Activated CD8-positive, alpha-beta T cell treated with anti-CD3 and anti-CD28 coated beads, Interleukin-2, amount 10 ng/mL, durations not matched to agents 7 days and 5 days (primary cell): ENCODE measurements at regions not wholly inside any gene's neighbourhood (a gene's known extent, or its start where the extent isn't known, plus 50 kb on each side); places are given as distances from the start of the nearest gene placed in this dataset.

Experiments
- ATAC-seq: fragments of 150-1000 bp; cut with Tn5 transposase; one replicate; pipeline ENCODE4 v1.10.0; 2021; ENCODE audit warnings: moderate library complexity
- CTCF ChIA-PET: fragments of 350-600 bp; sonication (Branson Sonifier 250); formaldehyde crosslinking; loops from one replicate; lab custom pipeline; 2021; ENCODE audit warnings: antibody characterized with exemption; lab: Charles Lee
- POLR2A ChIA-PET: fragments of 350-600 bp; sonication (Branson Sonifier 250); formaldehyde crosslinking; loops from one replicate; lab custom pipeline; 2021; ENCODE audit warnings: antibody characterized with exemption; lab: Charles Lee
- DNase-seq: peaks from one replicate; pipeline ENCODE4 v3.0.0-alpha.2; 2020
- H3K27ac Mint-ChIP-seq: one replicate; pipeline ENCODE4 v1.8.0; 2021; ENCODE audit warnings: mild to moderate bottlenecking, mixed read lengths
- H3K27me3 Mint-ChIP-seq: one replicate; pipeline ENCODE4 v1.8.0; 2021; ENCODE audit warnings: low read depth, mixed read lengths
- H3K36me3 Mint-ChIP-seq: one replicate; pipeline ENCODE4 v1.8.0; 2021; ENCODE audit warnings: low read depth, mixed read lengths
- H3K4me1 Mint-ChIP-seq: one replicate; pipeline ENCODE4 v1.8.0; 2021; ENCODE audit warnings: low read depth, mixed read lengths
- H3K4me3 Mint-ChIP-seq: one replicate; pipeline ENCODE4 v1.8.0; 2021; ENCODE audit warnings: mild to moderate bottlenecking, mixed read lengths
- H3K9me3 Mint-ChIP-seq: one replicate; pipeline ENCODE4 v1.8.0; 2022; ENCODE audit warnings: mixed read lengths; ENCODE audit not compliant: insufficient read depth

DNA sequence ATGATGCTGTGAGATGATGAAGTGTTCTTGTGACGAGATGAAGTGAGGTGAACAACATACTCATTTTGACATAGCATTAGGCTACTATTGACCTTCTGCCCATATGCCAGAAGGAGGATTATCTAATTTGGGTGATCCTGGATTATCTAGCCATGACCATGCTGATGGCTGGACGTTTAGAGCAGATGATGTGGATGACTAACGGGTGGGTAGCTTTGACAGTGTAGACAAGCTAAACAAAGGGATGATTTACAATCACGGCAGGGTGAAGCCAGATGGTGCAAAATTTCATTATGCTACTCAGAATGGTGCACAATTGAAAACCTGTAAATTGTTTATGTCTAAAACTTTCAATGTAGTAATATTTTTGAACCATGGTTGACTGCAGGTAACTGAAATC lies 2403.4 kb upstream of the ACO1 start:
- ATAC-seq: no peak
- H3K27ac Mint-ChIP-seq: no peak overlapping the region
- no peak overlapping the region for H3K4me3 Mint-ChIP-seq
- DNase-seq: no peak
- ChIA-PET CTCF (no interaction called here), POLR2A (no interaction called here)
- H3K9me3 Mint-ChIP-seq: no peaks in the 10 kb centered on the region
- no peaks in the 10 kb centered on the region for H3K36me3 Mint-ChIP-seq
- H3K4me1 Mint-ChIP-seq: no peaks in the 10 kb centered on the region
- no peaks in the 10 kb centered on the region for H3K27me3 Mint-ChIP-seq

DNA sequence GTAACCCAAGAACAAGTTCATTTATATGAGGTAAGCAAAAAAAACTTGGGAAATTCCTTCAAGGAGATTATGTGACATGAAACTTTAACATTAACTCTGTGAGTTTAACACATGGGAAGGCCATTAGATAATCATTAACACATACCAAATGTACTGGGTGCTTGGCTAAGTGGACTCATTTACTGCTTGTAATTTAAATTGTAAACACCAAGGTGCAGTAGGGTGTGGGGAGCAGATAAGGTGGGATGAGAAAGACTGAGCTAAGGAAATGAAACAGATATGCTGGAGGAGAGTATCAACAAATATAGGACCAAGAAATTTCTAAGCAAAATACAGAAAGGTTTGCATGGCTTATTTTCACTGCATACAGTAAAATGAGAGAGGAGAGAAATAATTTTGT lies 2384.8 kb upstream of the ACO1 start:
- Mint-ChIP-seq H3K9me3 (no peaks in the 10 kb centered on the region), H3K4me3 (no peak overlapping the region), H3K36me3 (no peaks in the 10 kb centered on the region), H3K27me3 (no peaks in the 10 kb centered on the region), H3K27ac (no peak overlapping the region), H3K4me1 (no peaks in the 10 kb centered on the region)
- CTCF ChIA-PET: no interaction called here
- DNase-seq: no peak
- ATAC-seq: no peak
- POLR2A ChIA-PET: no interaction called here

DNA sequence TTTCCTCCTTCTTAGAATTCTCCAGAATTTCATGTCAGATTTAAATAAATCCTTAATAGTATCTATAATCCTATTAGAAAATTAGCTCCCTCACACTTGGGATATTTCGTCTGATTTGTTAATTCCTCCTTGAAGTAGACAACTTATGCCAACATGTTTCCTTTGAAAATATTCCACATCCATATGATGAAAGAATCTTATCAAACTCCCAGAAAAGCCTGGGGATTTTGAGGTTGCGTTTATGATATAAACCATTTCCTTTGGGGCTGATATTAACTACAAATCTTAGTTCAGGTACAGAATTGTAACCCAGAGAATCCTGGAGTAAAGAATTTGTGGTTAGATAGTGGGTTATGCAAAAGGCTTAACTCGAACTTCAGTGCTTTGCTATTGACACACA lies 2373.8 kb upstream of the ACO1 start:
- H3K36me3 Mint-ChIP-seq: no peaks in the 10 kb centered on the region
- CTCF ChIA-PET: no interaction called here
- H3K4me1 Mint-ChIP-seq: no peaks in the 10 kb centered on the region
- H3K27me3 Mint-ChIP-seq: no peaks in the 10 kb centered on the region
- DNase-seq (no peak), ATAC-seq (no peak)
- H3K4me3 Mint-ChIP-seq: no peak overlapping the region
- no peak overlapping the region for H3K27ac Mint-ChIP-seq
- POLR2A ChIA-PET: no interaction called here
- peaks cover 5% of the 10 kb centered on the region for H3K9me3 Mint-ChIP-seq

DNA sequence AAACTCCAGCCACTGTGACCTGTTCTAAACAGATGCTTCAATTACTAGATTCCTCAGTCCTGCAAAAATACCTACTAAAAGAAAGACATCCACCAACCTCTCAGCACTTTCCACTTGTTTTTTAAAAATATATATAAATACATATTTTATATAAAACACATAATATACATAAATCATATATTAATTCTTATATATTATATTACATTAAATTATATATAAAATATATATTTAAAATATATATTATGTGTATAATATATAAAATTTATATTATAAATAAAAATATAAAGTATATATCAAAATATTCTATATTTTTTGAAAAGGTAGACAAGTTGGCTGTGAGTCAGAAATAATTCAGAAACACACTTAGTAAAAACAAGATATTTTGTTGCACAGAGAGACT lies 2371.8 kb upstream of the ACO1 start:
- DNase-seq: no peak
- no peaks in the 10 kb centered on the region for H3K36me3 Mint-ChIP-seq
- no peak overlapping the region for H3K27ac Mint-ChIP-seq
- no peaks in the 10 kb centered on the region for H3K27me3 Mint-ChIP-seq
- peaks cover 5% of the 10 kb centered on the region for H3K9me3 Mint-ChIP-seq
- no peak overlapping the region for H3K4me3 Mint-ChIP-seq
- ChIA-PET CTCF (no interaction called here), POLR2A (no interaction called here)
- H3K4me1 Mint-ChIP-seq: no peaks in the 10 kb centered on the region
- ATAC-seq: no peak

DNA sequence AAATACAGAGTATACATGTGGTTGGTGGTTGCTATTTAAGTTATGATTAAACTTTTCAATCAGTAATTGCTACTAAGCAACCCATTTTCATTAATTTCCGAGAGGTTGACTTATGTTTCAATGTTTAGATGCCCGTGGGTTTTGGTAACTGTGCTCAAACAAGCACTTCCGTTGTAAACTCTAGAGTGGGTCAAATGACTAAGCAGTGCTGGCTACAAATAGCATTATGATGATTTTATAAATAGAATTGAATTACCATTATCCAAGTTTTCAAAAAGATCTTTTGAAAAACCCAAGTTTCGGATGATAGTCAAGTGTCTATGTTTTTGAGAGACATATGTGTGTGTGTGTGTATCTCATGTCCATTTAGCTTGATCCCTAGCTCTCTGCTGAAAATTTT lies 2369.4 kb upstream of the ACO1 start:
- POLR2A ChIA-PET: no interaction called here
- no peak for DNase-seq
- no peak for ATAC-seq
- CTCF ChIA-PET: no interaction called here
- Mint-ChIP-seq H3K27ac (no peak overlapping the region), H3K4me3 (no peak overlapping the region), H3K4me1 (no peaks in the 10 kb centered on the region), H3K36me3 (no peaks in the 10 kb centered on the region), H3K27me3 (no peaks in the 10 kb centered on the region), H3K9me3 (peaks cover 5% of the 10 kb centered on the region)

DNA sequence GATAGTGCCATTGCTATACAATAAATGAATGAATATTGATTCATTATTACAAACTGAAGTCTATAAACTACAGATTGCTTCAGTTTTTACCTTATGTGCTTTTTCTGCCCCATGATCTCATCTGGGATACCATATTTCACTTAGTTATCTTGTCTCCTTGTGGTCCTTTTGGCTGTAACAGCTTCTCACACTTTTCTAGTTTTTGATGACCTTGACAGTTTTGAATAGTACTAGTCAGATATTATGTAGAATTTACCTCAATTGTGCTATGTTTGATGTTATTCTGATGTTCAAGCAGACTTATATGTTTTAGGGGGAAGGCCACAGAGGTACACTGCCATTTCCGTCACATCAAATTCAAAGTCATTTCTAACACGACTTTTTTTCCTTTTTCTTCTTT lies 2364.3 kb upstream of the ACO1 start:
- no peak overlapping the region for H3K4me3 Mint-ChIP-seq
- no peaks in the 10 kb centered on the region for H3K27me3 Mint-ChIP-seq
- DNase-seq (no peak), ATAC-seq (no peak)
- POLR2A ChIA-PET: no interaction called here
- H3K9me3 Mint-ChIP-seq: no peaks in the 10 kb centered on the region
- H3K4me1 Mint-ChIP-seq: no peaks in the 10 kb centered on the region
- no peaks in the 10 kb centered on the region for H3K36me3 Mint-ChIP-seq
- H3K27ac Mint-ChIP-seq: no peak overlapping the region
- CTCF ChIA-PET: no interaction called here

DNA sequence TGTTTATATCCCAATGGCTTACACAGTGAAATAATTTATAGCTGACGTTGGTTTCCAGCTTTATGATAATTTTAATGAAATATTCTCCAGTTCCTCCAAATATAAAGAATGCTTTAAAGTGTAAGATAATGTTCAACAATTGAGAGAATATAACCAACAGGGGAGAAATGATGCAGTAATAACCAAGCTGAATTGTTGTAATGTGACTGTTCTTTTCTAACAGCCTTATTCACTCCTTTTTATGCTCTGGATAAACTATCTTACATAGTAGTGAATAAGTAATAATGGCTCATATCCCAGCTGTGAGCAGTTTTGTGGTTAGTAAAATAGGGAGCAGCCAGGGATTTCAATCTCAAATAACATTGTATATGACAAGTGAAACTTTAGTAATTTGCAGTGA lies 2348.7 kb upstream of the ACO1 start:
- ChIA-PET CTCF (no interaction called here), POLR2A (no interaction called here)
- no peaks in the 10 kb centered on the region for H3K36me3 Mint-ChIP-seq
- H3K9me3 Mint-ChIP-seq: no peaks in the 10 kb centered on the region
- no peaks in the 10 kb centered on the region for H3K27me3 Mint-ChIP-seq
- ATAC-seq (no peak), DNase-seq (no peak)
- no peak overlapping the region for H3K4me3 Mint-ChIP-seq
- no peaks in the 10 kb centered on the region for H3K4me1 Mint-ChIP-seq
- no peak overlapping the region for H3K27ac Mint-ChIP-seq

DNA sequence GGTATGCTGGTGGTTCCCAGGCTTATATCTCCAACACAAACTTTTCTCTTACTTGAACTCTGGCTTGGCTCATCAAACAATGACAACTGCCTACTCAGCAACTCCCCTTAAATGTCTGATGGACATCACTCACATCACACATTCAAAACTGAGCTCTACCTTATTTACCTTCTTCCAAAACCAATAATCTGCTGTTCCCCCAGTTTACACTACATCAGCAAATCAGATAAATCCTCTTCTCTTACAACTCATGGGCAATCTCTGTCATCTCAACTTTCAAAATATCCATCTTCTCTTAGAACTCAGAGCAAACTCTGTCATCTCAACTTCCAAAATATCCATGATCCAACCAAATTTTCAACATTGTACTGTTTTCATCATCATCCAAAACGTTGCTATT lies 2347.9 kb upstream of the ACO1 start:
- no peak for ATAC-seq
- Mint-ChIP-seq H3K27me3 (no peaks in the 10 kb centered on the region), H3K27ac (no peak overlapping the region), H3K36me3 (no peaks in the 10 kb centered on the region), H3K4me3 (no peak overlapping the region), H3K9me3 (no peaks in the 10 kb centered on the region), H3K4me1 (no peaks in the 10 kb centered on the region)
- CTCF ChIA-PET: no interaction called here
- DNase-seq: no peak
- POLR2A ChIA-PET: no interaction called here

DNA sequence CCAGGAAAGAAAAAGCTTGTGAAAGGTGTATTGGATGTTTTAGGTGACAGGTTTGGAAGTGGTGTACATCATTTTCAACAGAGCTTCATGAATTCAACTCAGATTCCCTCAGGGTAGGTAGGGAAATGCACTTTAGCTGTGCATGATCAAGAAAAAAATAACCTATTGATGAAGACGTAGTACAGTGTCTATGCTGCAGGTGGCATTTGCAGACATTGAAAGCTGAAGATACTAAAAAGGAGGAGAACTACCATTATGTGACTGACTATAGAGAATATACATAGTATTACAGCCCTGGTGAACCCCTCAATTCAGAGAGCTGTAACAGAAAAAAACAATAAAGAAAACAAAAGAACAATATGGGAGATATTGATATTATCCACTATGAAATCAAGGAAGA lies 2344.7 kb upstream of the ACO1 start:
- Mint-ChIP-seq H3K4me3 (no peak overlapping the region), H3K27me3 (no peaks in the 10 kb centered on the region), H3K27ac (no peak overlapping the region), H3K4me1 (no peaks in the 10 kb centered on the region), H3K36me3 (no peaks in the 10 kb centered on the region), H3K9me3 (no peaks in the 10 kb centered on the region)
- ATAC-seq (no peak), DNase-seq (no peak)
- CTCF ChIA-PET: no interaction called here
- POLR2A ChIA-PET: no interaction called here

DNA sequence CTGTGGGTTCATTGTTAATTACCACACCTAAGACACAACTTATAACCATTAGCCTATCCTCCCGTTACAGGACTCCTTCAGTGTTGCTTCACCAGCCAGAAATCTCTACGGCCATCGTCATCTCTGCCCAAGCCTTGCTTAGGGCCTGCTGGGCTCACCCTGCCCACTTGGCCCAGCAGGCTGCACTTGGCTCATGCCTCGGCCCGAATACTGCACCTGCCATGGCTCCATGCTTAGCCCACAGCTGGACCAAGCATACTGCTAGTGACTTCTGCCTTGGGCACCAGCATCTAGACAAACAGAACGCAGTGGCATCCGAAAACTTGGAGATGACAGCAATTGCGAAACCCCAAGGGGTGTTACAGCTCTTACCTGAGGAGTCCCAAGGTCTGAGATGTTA lies 2336.0 kb upstream of the ACO1 start:
- no peaks in the 10 kb centered on the region for H3K36me3 Mint-ChIP-seq
- ChIA-PET CTCF (no interaction called here), POLR2A (no interaction called here)
- ATAC-seq (no peak), DNase-seq (no peak)
- H3K27ac Mint-ChIP-seq: no peak overlapping the region
- no peaks in the 10 kb centered on the region for H3K9me3 Mint-ChIP-seq
- no peaks in the 10 kb centered on the region for H3K27me3 Mint-ChIP-seq
- H3K4me3 Mint-ChIP-seq: no peak overlapping the region
- H3K4me1 Mint-ChIP-seq: no peaks in the 10 kb centered on the region

DNA sequence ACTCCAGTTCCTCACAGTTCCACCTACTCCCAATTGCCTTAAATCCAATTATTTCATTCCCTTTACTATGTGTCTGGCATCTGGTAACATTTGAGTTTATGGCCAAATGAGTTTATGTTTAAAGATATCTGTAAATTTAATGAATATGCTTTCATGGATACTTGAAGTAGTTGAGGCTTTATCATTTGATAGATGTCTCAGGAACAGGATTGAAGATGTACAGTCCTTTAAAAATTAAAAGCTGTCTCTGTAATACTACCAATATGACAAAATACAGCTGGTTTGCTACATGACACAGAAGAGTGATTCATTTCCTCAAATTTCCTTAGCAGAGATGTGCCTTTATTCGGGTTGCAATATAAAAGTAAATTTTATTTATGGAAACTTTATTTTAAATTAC lies 2326.0 kb upstream of the ACO1 start:
- no peak for ATAC-seq
- ChIA-PET POLR2A (no interaction called here), CTCF (no interaction called here)
- no peaks in the 10 kb centered on the region for H3K27me3 Mint-ChIP-seq
- H3K4me1 Mint-ChIP-seq: no peaks in the 10 kb centered on the region
- no peak for DNase-seq
- no peak overlapping the region for H3K4me3 Mint-ChIP-seq
- no peaks in the 10 kb centered on the region for H3K9me3 Mint-ChIP-seq
- no peak overlapping the region for H3K27ac Mint-ChIP-seq
- no peaks in the 10 kb centered on the region for H3K36me3 Mint-ChIP-seq

DNA sequence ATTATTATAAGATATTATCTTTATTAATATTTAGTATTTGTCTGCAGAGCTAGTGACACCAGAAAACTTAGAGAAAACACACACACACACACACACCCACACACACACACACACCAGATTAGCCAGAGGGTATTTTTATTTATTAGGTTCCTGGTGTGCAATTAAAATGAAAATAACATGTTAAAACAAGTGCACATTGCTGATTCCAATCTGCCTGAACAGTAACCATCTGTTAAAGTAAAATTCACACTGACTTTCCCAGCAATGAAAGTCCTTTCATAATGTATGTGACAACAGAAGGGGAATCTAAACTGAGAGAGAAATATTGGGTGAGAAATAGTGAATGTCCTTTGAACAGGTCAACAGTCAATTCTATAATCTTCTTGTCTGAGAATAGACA lies 2323.5 kb upstream of the ACO1 start:
- CTCF ChIA-PET: no interaction called here
- Mint-ChIP-seq H3K4me1 (no peaks in the 10 kb centered on the region), H3K36me3 (no peaks in the 10 kb centered on the region)

DNA sequence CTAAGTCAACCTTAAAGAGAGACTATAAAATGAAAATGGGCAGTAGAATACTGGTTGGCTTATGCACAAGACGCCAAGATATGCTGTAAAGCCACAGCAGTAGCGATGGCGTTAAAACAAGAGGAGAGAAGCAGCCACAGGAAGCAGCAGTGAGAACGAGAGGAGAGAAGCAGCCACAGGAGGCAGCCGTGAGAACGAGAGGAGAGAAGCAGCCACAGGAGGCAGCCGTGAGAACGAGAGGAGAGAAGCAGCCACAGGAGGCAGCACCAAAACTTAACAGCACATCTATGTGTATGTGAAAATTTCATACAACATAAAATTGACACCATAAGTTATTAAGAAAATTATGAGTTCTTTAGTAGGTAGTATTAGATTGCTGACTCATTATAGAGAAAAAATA lies 2318.6 kb upstream of the ACO1 start:
- no peak for ATAC-seq
- H3K4me3 Mint-ChIP-seq: no peak overlapping the region
- no peaks in the 10 kb centered on the region for H3K27me3 Mint-ChIP-seq
- POLR2A ChIA-PET: no interaction called here
- CTCF ChIA-PET: no interaction called here
- H3K27ac Mint-ChIP-seq: no peak overlapping the region
- no peaks in the 10 kb centered on the region for H3K4me1 Mint-ChIP-seq
- H3K9me3 Mint-ChIP-seq: no peaks in the 10 kb centered on the region
- H3K36me3 Mint-ChIP-seq: no peaks in the 10 kb centered on the region
- no peak for DNase-seq

More for the DNA sequence above, 2323.5 kb upstream of the ACO1 start:
- Mint-ChIP-seq H3K27ac (no peak overlapping the region), H3K27me3 (no peaks in the 10 kb centered on the region), H3K4me3 (no peak overlapping the region), H3K9me3 (no peaks in the 10 kb centered on the region)
- ATAC-seq (no peak), DNase-seq (no peak)
- POLR2A ChIA-PET: no interaction called here
